ENCODE measurements at regions not wholly inside any gene's neighbourhood (a gene's known extent, or its start where the extent isn't known, plus 50 kb on each side); places are given as distances from the start of the nearest gene placed in this dataset.

GRCh38 chr1:219085988-219086387, 87.7 kb upstream of the LYPLAL1 start:
- TF ChIP-seq RAD21 (IDR thresholded peaks at IDR 0.05; ENCODE audit: insufficient read depth, low read depth, low read length) (no peak), KLF5 (IDR thresholded peaks at IDR 0.05; ENCODE audit: partially characterized antibody) (no peak), RBBP5 (conservative IDR thresholded peaks at IDR 0.05) (no peak), ZBTB40 (IDR thresholded peaks at IDR 0.05; ENCODE audit: borderline replicate concordance) (no peak)

All from GM12878 (cell line).